SU-DHL-6 (cell line): ENCODE measurements at regions not wholly inside any gene's neighbourhood (a gene's known extent, or its start where the extent isn't known, plus 50 kb on each side); places are given as distances from the start of the nearest gene placed in this dataset.

Experiments
- H2AFZ ChIP-seq: fragments of 200-600 bp; sonication (generic); 2 replicates; pipeline ENCODE4 v1.6.1; 2014; ENCODE audit warnings: low read depth, mild to moderate bottlenecking, moderate library complexity, mixed read lengths, antibody characterized with exemption, low read length; ENCODE audit not compliant: severe bottlenecking
- H3F3A ChIP-seq: fragments of 200-600 bp; shearing (Covaris generic); 2 replicates; pipeline ENCODE4 v1.6.0; 2016; ENCODE audit warnings: antibody characterized with exemption, mild to moderate bottlenecking; ENCODE audit not compliant: insufficient read depth
- H3K27ac ChIP-seq: fragments of 200-600 bp; sonication (generic); 2 replicates; pipeline ENCODE4 v1.5.1; 2016; ENCODE audit warnings: low read depth, mild to moderate bottlenecking, low read length, moderate library complexity, mixed read lengths
- H3K27me3 ChIP-seq: fragments of 200-600 bp; sonication (generic), shearing (Covaris generic); 2 replicates; pipeline ENCODE4 v1.6.0; 2014; ENCODE audit warnings: mild to moderate bottlenecking, low read length
- H3K36me3 ChIP-seq: fragments of 200-600 bp; sonication (generic); 2 replicates; pipeline ENCODE4 v1.6.1; 2014; ENCODE audit warnings: mild to moderate bottlenecking, low read length, mixed read lengths
- H3K4me2 ChIP-seq: fragments of 300-600, 200-600 bp; shearing (Covaris generic), sonication (generic); 2 replicates; pipeline ENCODE4 v1.6.0; 2014; ENCODE audit warnings: low read length, low read depth, mild to moderate bottlenecking; ENCODE audit not compliant: poor library complexity, severe bottlenecking
- H3K4me3 ChIP-seq: fragments of 200-600 bp; sonication (generic); 2 replicates; pipeline ENCODE4 v1.5.1; 2014; ENCODE audit warnings: antibody characterized with exemption, low read length, mild to moderate bottlenecking, mixed read lengths; ENCODE audit not compliant: insufficient read depth, poor library complexity, severe bottlenecking
- H3K79me2 ChIP-seq: fragments of 200-600 bp; sonication (generic); 2 replicates; pipeline ENCODE4 v1.6.1; 2014; ENCODE audit warnings: mild to moderate bottlenecking, low read length, moderate library complexity; ENCODE audit not compliant: insufficient read depth
- H3K9ac ChIP-seq: fragments of 200-600 bp; sonication (generic); 2 replicates; pipeline ENCODE4 v1.7.0; 2014; ENCODE audit warnings: mild to moderate bottlenecking, low read length
- H3K9me2 ChIP-seq: fragments of 200-600 bp; sonication (generic); replicated peaks from 2 replicates; pipeline ENCODE4 v1.6.1; 2014; ENCODE audit warnings: low read length; ENCODE audit not compliant: insufficient read depth
- H3K9me3 ChIP-seq: fragments of 200-600 bp; sonication (generic); 2 replicates; pipeline ENCODE4 v1.6.1; 2014; ENCODE audit warnings: low read length, mixed read lengths; ENCODE audit not compliant: insufficient read depth
- H4K20me1 ChIP-seq: fragments of 200-600 bp; sonication (generic); 2 replicates; pipeline ENCODE4 v1.6.1; 2014; ENCODE audit warnings: low read depth, mild to moderate bottlenecking, antibody characterized with exemption, low read length, moderate library complexity, mixed read lengths
- CTCF ChIP-seq: fragments of 200-600 bp; sonication (generic); IDR thresholded peaks from one replicate; pipeline ENCODE4 v1.5.1; 2017; ENCODE audit warnings: antibody characterized with exemption, mild to moderate bottlenecking, low read length, moderate library complexity; ENCODE audit not compliant: insufficient read depth, poor library complexity, severe bottlenecking
- EZH2phosphoT487 ChIP-seq: fragments of 200-600 bp; sonication (generic), shearing (Covaris generic); conservative IDR thresholded peaks from 2 replicates; pipeline ENCODE4 v1.6.1; 2018; ENCODE audit warnings: mild to moderate bottlenecking, antibody characterized with exemption, low read length, moderate library complexity, mixed read lengths

GRCh38 chr10:113410618-113411017 lies 142.2 kb upstream of the HABP2 start:
- H3K9me3 ChIP-seq, result no peaks in the 10 kb centered on the region
- no peak overlapping the region for H2AFZ ChIP-seq
- H3K27me3 ChIP-seq, result no peaks in the 10 kb centered on the region
- H3K36me3 ChIP-seq, result no peaks in the 10 kb centered on the region
- no peak overlapping the region for H3K9ac ChIP-seq
- no peaks in the 10 kb centered on the region for H4K20me1 ChIP-seq
- H3K79me2 ChIP-seq, result no peaks in the 10 kb centered on the region
- H3K4me3 ChIP-seq, result no peak overlapping the region
- no peaks in the 10 kb centered on the region for H3F3A ChIP-seq
- H3K27ac ChIP-seq, result no peak overlapping the region
- H3K4me2 ChIP-seq, result no peak overlapping the region
- no peaks in the 10 kb centered on the region for H3K9me2 ChIP-seq
- TF ChIP-seq CTCF (no peak), EZH2phosphoT487 (no peak)

- no peak overlapping the region for H3K27ac ChIP-seq
- no peak overlapping the region for H2AFZ ChIP-seq
- H3K9ac ChIP-seq, result no peak overlapping the region
- H3K79me2 ChIP-seq, result no peaks in the 10 kb centered on the region
- H3K4me2 ChIP-seq, result no peak overlapping the region
- no peaks in the 10 kb centered on the region for H3K36me3 ChIP-seq
- no peaks in the 10 kb centered on the region for H3K9me3 ChIP-seq
- TF ChIP-seq CTCF (no peak), EZH2phosphoT487 (no peak)
- no peak overlapping the region for H3K4me3 ChIP-seq
- H4K20me1 ChIP-seq, result no peaks in the 10 kb centered on the region
- no peaks in the 10 kb centered on the region for H3F3A ChIP-seq
- H3K27me3 ChIP-seq, result no peaks in the 10 kb centered on the region
- no peaks in the 10 kb centered on the region for H3K9me2 ChIP-seq
Measured at GRCh38 chr10:113411456-113411855, 141.4 kb upstream of the HABP2 start.

DNA sequence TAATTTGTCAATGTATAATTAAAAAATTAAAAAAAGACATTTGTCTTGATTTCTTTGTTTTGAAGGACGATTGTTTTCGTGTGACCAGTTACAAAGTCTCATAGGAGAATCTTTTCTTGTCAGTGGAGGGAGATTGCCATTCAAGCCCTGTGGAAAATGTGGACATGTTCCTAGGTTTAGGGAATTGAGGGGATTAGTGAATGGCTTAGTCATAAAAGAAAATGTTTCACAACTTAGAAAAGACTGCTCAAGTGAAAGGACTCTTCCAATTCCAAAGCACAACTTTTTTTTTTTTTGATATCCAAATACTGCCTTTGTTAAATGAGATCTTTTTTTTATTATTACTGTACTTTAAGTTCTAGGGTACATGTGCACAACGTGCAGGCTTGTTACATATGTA lies 140.7 kb upstream of the HABP2 start:
- TF ChIP-seq CTCF (no peak), EZH2phosphoT487 (no peak)
- Histone ChIP-seq H3K4me3 (no peak overlapping the region), H3K79me2 (no peaks in the 10 kb centered on the region), H3F3A (no peaks in the 10 kb centered on the region), H3K36me3 (no peaks in the 10 kb centered on the region), H3K9ac (no peak overlapping the region), H3K4me2 (no peak overlapping the region), H4K20me1 (no peaks in the 10 kb centered on the region), H2AFZ (no peak overlapping the region), H3K27me3 (no peaks in the 10 kb centered on the region), H3K27ac (no peak overlapping the region), H3K9me3 (no peaks in the 10 kb centered on the region), H3K9me2 (no peaks in the 10 kb centered on the region)

GRCh38 chr10:113414543-113414942 lies 138.3 kb upstream of the HABP2 start:
- Histone ChIP-seq H3K36me3 (no peaks in the 10 kb centered on the region), H3K79me2 (no peaks in the 10 kb centered on the region), H2AFZ (no peak overlapping the region), H3K9ac (no peak overlapping the region), H3K27me3 (no peaks in the 10 kb centered on the region), H4K20me1 (no peaks in the 10 kb centered on the region), H3K9me3 (no peaks in the 10 kb centered on the region), H3K27ac (no peak overlapping the region), H3K4me2 (no peak overlapping the region), H3F3A (no peaks in the 10 kb centered on the region), H3K9me2 (no peaks in the 10 kb centered on the region), H3K4me3 (no peak overlapping the region)
- TF ChIP-seq EZH2phosphoT487, result no peak
- no peak for TF ChIP-seq CTCF
